Osteoblast (primary cell): ENCODE measurements at regions not wholly inside any gene's neighbourhood (a gene's known extent, or its start where the extent isn't known, plus 50 kb on each side); places are given as distances from the start of the nearest gene placed in this dataset.

Source experiments
- DNase-seq: peaks from one replicate; pipeline ENCODE4 v3.0.0; 2011; ENCODE audit warnings: low spot score, mixed read lengths; ENCODE audit not compliant: insufficient read length; ENCODE audit errors: missing footprints
- H2AFZ ChIP-seq: 2 replicates; pipeline ENCODE4 v1.6.0; 2011; ENCODE audit warnings: mild to moderate bottlenecking, low read length
- H3K27ac ChIP-seq: 2 replicates; pipeline ENCODE4 v1.5.1; 2011; ENCODE audit warnings: mild to moderate bottlenecking, low read depth, low read length, moderate library complexity
- H3K27me3 ChIP-seq: 2 replicates; pipeline ENCODE4 v1.6.0; 2012; ENCODE audit warnings: mild to moderate bottlenecking, control low read depth, inconsistent platforms, low read length, moderate library complexity; ENCODE audit not compliant: insufficient read depth
- H3K36me3 ChIP-seq: 2 replicates; pipeline ENCODE4 v1.5.1; 2011; ENCODE audit warnings: mild to moderate bottlenecking, low read length, control low read depth, moderate library complexity; ENCODE audit not compliant: insufficient read depth
- H3K4me1 ChIP-seq: 2 replicates; pipeline ENCODE4 v1.5.1; 2011; ENCODE audit warnings: mild to moderate bottlenecking, low read length, control low read depth, moderate library complexity; ENCODE audit not compliant: insufficient read depth
- H3K4me2 ChIP-seq: 2 replicates; pipeline ENCODE4 v1.6.0; 2011; ENCODE audit warnings: mild to moderate bottlenecking, low read length; ENCODE audit not compliant: insufficient read depth
- H3K4me3 ChIP-seq: fragments of 200-600 bp; sonication (generic); 3 replicates; pipeline ENCODE4 v1.5.1; 2012; ENCODE audit warnings: mild to moderate bottlenecking, low read length, inconsistent platforms; ENCODE audit not compliant: insufficient read depth
- H3K79me2 ChIP-seq: 2 replicates; pipeline ENCODE4 v1.6.0; 2012; ENCODE audit warnings: mild to moderate bottlenecking, low read length, control low read depth, inconsistent platforms; ENCODE audit not compliant: insufficient read depth
- H3K9me3 ChIP-seq: 2 replicates; pipeline ENCODE4 v1.5.1; 2011; ENCODE audit warnings: low read depth, low read length, control low read depth
- H4K20me1 ChIP-seq: 2 replicates; pipeline ENCODE4 v1.6.0; 2012; ENCODE audit warnings: mild to moderate bottlenecking, low read length, control low read depth; ENCODE audit not compliant: insufficient read depth
- TF ChIP-seq, protein P1 (sequence below): IDR thresholded peaks from 2 replicates; pipeline ENCODE4 v1.5.1; 2011; ENCODE audit warnings: mild to moderate bottlenecking, low read depth, low read length, moderate library complexity; ENCODE audit errors: extremely low read depth

GRCh38 chr18:7457262-7457661 lies 109.9 kb upstream of the PTPRM start:
- Histone ChIP-seq H3K4me2 (no peak overlapping the region), H4K20me1 (no peaks in the 10 kb centered on the region), H2AFZ (no peak overlapping the region), H3K4me1 (no peaks in the 10 kb centered on the region), H3K79me2 (no peaks in the 10 kb centered on the region), H3K9me3 (no peaks in the 10 kb centered on the region), H3K4me3 (no peak overlapping the region), H3K27me3 (peaks cover 3% of the 10 kb centered on the region), H3K27ac (no peak overlapping the region), H3K36me3 (no peaks in the 10 kb centered on the region)
- DNase-seq = no peak
- TF ChIP-seq, protein P1, sequence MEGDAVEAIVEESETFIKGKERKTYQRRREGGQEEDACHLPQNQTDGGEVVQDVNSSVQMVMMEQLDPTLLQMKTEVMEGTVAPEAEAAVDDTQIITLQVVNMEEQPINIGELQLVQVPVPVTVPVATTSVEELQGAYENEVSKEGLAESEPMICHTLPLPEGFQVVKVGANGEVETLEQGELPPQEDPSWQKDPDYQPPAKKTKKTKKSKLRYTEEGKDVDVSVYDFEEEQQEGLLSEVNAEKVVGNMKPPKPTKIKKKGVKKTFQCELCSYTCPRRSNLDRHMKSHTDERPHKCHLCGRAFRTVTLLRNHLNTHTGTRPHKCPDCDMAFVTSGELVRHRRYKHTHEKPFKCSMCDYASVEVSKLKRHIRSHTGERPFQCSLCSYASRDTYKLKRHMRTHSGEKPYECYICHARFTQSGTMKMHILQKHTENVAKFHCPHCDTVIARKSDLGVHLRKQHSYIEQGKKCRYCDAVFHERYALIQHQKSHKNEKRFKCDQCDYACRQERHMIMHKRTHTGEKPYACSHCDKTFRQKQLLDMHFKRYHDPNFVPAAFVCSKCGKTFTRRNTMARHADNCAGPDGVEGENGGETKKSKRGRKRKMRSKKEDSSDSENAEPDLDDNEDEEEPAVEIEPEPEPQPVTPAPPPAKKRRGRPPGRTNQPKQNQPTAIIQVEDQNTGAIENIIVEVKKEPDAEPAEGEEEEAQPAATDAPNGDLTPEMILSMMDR = no peak

DNA sequence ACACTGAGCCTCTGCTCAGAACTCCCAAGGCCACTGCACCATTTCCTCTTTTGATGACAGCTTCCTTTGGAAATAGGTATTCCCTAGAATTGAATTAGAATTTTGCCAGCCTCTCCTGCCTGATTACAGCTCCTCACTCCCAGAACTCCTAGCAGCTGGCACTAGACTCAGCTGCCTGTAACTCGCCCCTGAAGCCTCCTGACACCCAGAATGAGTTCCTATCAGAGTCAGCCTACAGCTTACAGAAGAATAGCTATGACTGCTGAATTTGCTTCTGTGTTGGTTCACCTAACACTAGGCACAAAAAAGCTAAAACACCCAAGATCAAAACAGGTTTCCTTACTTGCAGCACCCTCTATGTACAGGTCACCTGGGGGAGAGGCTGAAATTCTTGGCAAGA lies 108.2 kb upstream of the PTPRM start:
- no peak overlapping the region for H3K4me3 ChIP-seq
- TF ChIP-seq, protein P1 = no peak
- no peak overlapping the region for H3K4me2 ChIP-seq
- H3K9me3 ChIP-seq = no peaks in the 10 kb centered on the region
- no peak for DNase-seq
- H3K27ac ChIP-seq = no peak overlapping the region
- peaks cover 3% of the 10 kb centered on the region for H3K27me3 ChIP-seq
- H3K4me1 ChIP-seq = no peaks in the 10 kb centered on the region
- no peaks in the 10 kb centered on the region for H3K36me3 ChIP-seq
- H2AFZ ChIP-seq = no peak overlapping the region
- H4K20me1 ChIP-seq = no peaks in the 10 kb centered on the region
- H3K79me2 ChIP-seq = no peaks in the 10 kb centered on the region

DNA sequence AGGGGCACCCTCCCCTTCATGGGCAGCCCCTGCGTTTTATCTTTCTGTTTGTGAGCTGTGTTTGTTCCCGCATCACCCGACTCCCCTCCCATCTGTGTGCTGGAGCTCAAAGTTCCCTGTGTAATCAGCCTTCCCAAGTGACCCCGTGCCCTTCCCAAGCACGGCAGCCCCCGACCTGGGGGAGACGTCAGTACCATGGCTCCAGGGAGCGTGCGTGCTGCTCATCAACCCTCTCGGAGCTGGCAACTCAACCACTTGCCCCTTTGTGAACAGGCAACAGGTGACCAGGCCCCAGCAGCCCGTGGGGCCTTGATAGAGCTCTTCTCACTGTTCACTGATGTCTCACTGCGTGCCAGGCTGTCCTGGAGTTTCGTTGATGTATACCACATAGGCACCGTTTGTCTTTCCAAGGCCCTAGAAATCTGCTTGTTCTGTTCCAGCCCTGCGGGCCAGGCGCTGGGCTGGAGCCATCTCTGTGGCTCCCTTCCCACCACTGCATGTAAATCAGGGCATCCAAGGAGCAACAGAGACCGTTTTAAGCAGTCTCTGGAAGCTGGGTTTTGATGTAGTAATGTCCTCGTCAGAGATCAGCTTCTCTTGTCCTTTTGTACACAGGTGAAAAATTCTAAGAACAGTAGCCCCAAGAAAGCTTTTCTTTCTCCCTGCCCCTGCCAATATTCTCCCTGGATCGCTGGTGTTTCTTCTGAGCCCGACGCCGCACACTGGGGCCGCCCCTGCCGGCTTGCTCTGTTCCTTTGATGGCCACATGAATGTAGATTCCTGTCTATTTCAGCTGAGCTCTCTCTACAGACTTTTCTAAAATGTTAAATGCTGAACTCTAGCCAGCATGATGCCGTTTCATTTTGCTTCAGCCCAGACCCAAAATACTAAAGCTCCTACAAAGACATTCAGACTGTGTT lies 107.0 kb upstream of the PTPRM start:
- Histone ChIP-seq H4K20me1 (no peaks in the 10 kb centered on the region), H3K4me1 (no peaks in the 10 kb centered on the region), H3K27ac (no peak overlapping the region), H3K9me3 (no peaks in the 10 kb centered on the region), H3K79me2 (no peaks in the 10 kb centered on the region), H3K4me2 (peak overlapping the region; percentile 75), H3K27me3 (peaks cover 3% of the 10 kb centered on the region), H3K4me3 (peak overlapping the region; percentile 67), H3K36me3 (no peaks in the 10 kb centered on the region), H2AFZ (peak overlapping the region; percentile 82)
- TF ChIP-seq, protein P1 = no peak
- no peak for DNase-seq

GRCh38 chr18:7464245-7464966 lies 102.7 kb upstream of the PTPRM start:
- H3K9me3 ChIP-seq = no peaks in the 10 kb centered on the region
- no peaks in the 10 kb centered on the region for H4K20me1 ChIP-seq
- no peaks in the 10 kb centered on the region for H3K27me3 ChIP-seq
- H2AFZ ChIP-seq = no peak overlapping the region
- TF ChIP-seq, protein P1 = no peak
- H3K36me3 ChIP-seq = no peaks in the 10 kb centered on the region
- H3K27ac ChIP-seq = no peak overlapping the region
- no peak overlapping the region for H3K4me2 ChIP-seq
- H3K79me2 ChIP-seq = no peaks in the 10 kb centered on the region
- no peak overlapping the region for H3K4me3 ChIP-seq
- no peaks in the 10 kb centered on the region for H3K4me1 ChIP-seq
- no peak for DNase-seq
